ENCODE measurements at regions not wholly inside any gene's neighbourhood (a gene's known extent, or its start where the extent isn't known, plus 50 kb on each side); places are given as distances from the start of the nearest gene placed in this dataset.

- no peaks in the 10 kb centered on the region for H4K20me1 ChIP-seq (ENCODE audit: insufficient read depth)
- peak; percentile 99 for ATAC-seq
- H3K27ac ChIP-seq (ENCODE audit: low read depth, low read length) = no peak overlapping the region
- peaks cover 24% of the 10 kb centered on the region for H3K27me3 ChIP-seq (ENCODE audit: insufficient read depth, low read length)
- RAD21 ChIA-PET (ENCODE audit: low non-redundant PET in 1 of 2, low total read pairs in 2 of 2, uncharacterized antibody in 2 of 2, unreplicated experiment in 2 of 2) = interaction anchor here in 1 of 2 experiments (1.0 to 1.5 kb wide), 2 partner anchors 10 to 12 kb away, joined by 3 read pairs; no protein-coding TSS in a partner anchor
- DNase-seq (ENCODE audit: low read depth, low spot score) = peak; percentile 57
- no peak overlapping the region for H3K9ac ChIP-seq (ENCODE audit: low read length)
- no peaks in the 10 kb centered on the region for H3K9me3 ChIP-seq (ENCODE audit: control insufficient read depth in 1 of 2, insufficient read depth in 1 of 2, low read depth in 1 of 2, low read length in 2 of 2)
- H3K9me2 ChIP-seq (ENCODE audit: insufficient read depth) = no peaks in the 10 kb centered on the region
- POLR2A ChIA-PET = interaction anchor here (1.2 kb wide), 1 partner anchor 16 kb away, joined by 3 read pairs; no protein-coding TSS in a partner anchor
- H3K4me2 ChIP-seq (ENCODE audit: low read length) = 0 out of 2 replicates have a peak overlapping the region, but pooled peaks have one; percentile 8
- peak; percentile 78 for TF ChIP-seq RAD21 (IDR thresholded peaks at IDR 0.05; ENCODE audit: low read depth)
- no peak for TF ChIP-seq TCF7L2 (IDR thresholded peaks at IDR 0.05; ENCODE audit: borderline replicate concordance, extremely low read depth, insufficient read depth, insufficient read length)
- TF ChIP-seq, protein P1, sequence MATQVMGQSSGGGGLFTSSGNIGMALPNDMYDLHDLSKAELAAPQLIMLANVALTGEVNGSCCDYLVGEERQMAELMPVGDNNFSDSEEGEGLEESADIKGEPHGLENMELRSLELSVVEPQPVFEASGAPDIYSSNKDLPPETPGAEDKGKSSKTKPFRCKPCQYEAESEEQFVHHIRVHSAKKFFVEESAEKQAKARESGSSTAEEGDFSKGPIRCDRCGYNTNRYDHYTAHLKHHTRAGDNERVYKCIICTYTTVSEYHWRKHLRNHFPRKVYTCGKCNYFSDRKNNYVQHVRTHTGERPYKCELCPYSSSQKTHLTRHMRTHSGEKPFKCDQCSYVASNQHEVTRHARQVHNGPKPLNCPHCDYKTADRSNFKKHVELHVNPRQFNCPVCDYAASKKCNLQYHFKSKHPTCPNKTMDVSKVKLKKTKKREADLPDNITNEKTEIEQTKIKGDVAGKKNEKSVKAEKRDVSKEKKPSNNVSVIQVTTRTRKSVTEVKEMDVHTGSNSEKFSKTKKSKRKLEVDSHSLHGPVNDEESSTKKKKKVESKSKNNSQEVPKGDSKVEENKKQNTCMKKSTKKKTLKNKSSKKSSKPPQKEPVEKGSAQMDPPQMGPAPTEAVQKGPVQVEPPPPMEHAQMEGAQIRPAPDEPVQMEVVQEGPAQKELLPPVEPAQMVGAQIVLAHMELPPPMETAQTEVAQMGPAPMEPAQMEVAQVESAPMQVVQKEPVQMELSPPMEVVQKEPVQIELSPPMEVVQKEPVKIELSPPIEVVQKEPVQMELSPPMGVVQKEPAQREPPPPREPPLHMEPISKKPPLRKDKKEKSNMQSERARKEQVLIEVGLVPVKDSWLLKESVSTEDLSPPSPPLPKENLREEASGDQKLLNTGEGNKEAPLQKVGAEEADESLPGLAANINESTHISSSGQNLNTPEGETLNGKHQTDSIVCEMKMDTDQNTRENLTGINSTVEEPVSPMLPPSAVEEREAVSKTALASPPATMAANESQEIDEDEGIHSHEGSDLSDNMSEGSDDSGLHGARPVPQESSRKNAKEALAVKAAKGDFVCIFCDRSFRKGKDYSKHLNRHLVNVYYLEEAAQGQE (IDR thresholded peaks at IDR 0.05; ENCODE audit: low read depth) = no peak
- TF ChIP-seq SP1 (IDR thresholded peaks at IDR 0.05; ENCODE audit: low read depth) = no peak
- TF ChIP-seq EZH2phosphoT487 (IDR thresholded peaks at IDR 0.05; ENCODE audit: borderline replicate concordance) = no peak
- TF ChIP-seq, protein P2, sequence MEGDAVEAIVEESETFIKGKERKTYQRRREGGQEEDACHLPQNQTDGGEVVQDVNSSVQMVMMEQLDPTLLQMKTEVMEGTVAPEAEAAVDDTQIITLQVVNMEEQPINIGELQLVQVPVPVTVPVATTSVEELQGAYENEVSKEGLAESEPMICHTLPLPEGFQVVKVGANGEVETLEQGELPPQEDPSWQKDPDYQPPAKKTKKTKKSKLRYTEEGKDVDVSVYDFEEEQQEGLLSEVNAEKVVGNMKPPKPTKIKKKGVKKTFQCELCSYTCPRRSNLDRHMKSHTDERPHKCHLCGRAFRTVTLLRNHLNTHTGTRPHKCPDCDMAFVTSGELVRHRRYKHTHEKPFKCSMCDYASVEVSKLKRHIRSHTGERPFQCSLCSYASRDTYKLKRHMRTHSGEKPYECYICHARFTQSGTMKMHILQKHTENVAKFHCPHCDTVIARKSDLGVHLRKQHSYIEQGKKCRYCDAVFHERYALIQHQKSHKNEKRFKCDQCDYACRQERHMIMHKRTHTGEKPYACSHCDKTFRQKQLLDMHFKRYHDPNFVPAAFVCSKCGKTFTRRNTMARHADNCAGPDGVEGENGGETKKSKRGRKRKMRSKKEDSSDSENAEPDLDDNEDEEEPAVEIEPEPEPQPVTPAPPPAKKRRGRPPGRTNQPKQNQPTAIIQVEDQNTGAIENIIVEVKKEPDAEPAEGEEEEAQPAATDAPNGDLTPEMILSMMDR (IDR thresholded peaks at IDR 0.05 in 2 of 3, conservative IDR thresholded peaks at IDR 0.05 in 1 of 3; ENCODE audit: borderline replicate concordance in 1 of 3, insufficient read depth in 1 of 3, low read depth in 2 of 3, low read length in 2 of 3) = peak; percentile 70 to 85 (median 84)
- no peak for TF ChIP-seq FOSL1 (IDR thresholded peaks at IDR 0.05; ENCODE audit: low read depth)
- TF ChIP-seq YY1 (IDR thresholded peaks at IDR 0.05; ENCODE audit: extremely low read depth, insufficient replicate concordance, low read depth, low read length) = peak; percentile 76
- no peak for TF ChIP-seq ELF1 (IDR thresholded peaks at IDR 0.05; ENCODE audit: borderline replicate concordance, low read depth)
- TF ChIP-seq SRF (IDR thresholded peaks at IDR 0.05; ENCODE audit: low read depth) = no peak
- TF ChIP-seq ZBTB33 (IDR thresholded peaks at IDR 0.05; ENCODE audit: extremely low read depth, insufficient replicate concordance, low read length) = no peak
- TF ChIP-seq, protein P3, sequence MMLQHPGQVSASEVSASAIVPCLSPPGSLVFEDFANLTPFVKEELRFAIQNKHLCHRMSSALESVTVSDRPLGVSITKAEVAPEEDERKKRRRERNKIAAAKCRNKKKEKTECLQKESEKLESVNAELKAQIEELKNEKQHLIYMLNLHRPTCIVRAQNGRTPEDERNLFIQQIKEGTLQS (IDR thresholded peaks at IDR 0.05) = no peak
- CTCF ChIA-PET = interaction anchor here (0.9 to 1.5 kb wide), 3 partner anchors 9 to 682 kb away, joined by 3 to 13 read pairs (median 3); no protein-coding TSS in a partner anchor
- no TSS peak for BruUV-seq (replicated peaks)
- peaks cover 3 to 9% of the 10 kb centered on the region in 2 experiments; a peak in 2 of 4 replicates for H3K4me1 ChIP-seq (ENCODE audit: control insufficient read depth in 1 of 2, insufficient read depth in 2 of 2, low read length in 2 of 2)
- H3K36me3 ChIP-seq (ENCODE audit: control insufficient read depth in 1 of 2, insufficient read depth in 2 of 2, low read length in 2 of 2) = no peaks in the 10 kb centered on the region
- no peak overlapping the region for H2AFZ ChIP-seq (ENCODE audit: low read depth, low read length, poor library complexity, severe bottlenecking)
- H3K4me3 ChIP-seq (replicated peaks in 1 of 2; ENCODE audit: low read depth in 1 of 2, low read length in 2 of 2) = no peak overlapping the region
- no peaks in the 10 kb centered on the region for H3K79me2 ChIP-seq (ENCODE audit: insufficient read depth, low read length)
- intact Hi-C loops (cut with micrococcal nuclease) = loop anchor here (1.0 to 2.0 kb wide), 4 partner anchors 185 to 1011 kb away; no protein-coding TSS in a partner anchor
These were observed 461.7 kb downstream of the PTPRU start for GRCh38 chr1:29698033-29698432.

Measured in HCT116 (cell line).